ENCODE measurements at regions not wholly inside any gene's neighbourhood (a gene's known extent, or its start where the extent isn't known, plus 50 kb on each side); places are given as distances from the start of the nearest gene placed in this dataset.

DNA sequence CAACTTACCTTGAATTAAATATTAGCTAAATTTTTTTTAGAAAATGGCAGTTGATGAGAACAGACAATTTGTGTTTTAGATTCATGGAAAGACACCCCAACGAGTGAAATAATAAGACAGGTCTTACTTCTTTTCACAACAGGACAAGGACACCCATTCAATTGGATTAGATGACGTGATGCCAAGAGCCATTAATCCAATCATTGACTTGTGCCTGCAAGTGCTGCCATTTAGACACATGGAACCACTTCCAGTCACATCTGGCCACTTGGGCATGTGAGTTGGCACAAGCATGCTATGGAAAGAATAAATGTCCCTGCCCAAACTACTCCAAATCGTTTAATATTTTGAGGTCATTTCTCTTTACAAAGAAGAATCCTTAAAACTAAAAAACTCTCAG lies 1308.8 kb downstream of the ROBO2 start:
- H3K36me3 Mint-ChIP-seq, result no peaks in the 10 kb centered on the region
- H3K27me3 Mint-ChIP-seq, result peaks cover 4% of the 10 kb centered on the region
- no peak overlapping the region for H3K4me3 Mint-ChIP-seq
- H3K27ac Mint-ChIP-seq, result no peak overlapping the region
- no peak for DNase-seq (ENCODE audit: extremely low spot score, unreplicated experiment)
- peaks cover 12% of the 10 kb centered on the region for H3K4me1 Mint-ChIP-seq (ENCODE audit: unreplicated experiment)
- no peak for TF ChIP-seq CTCF (conservative IDR thresholded peaks at IDR 0.05)
- no peaks in the 10 kb centered on the region for H3K9me3 Mint-ChIP-seq

GRCh38 chr3:78349571-78349970 lies 1309.7 kb downstream of the ROBO2 start:
- TF ChIP-seq CTCF (conservative IDR thresholded peaks at IDR 0.05), result no peak
- no peak overlapping the region for H3K27ac Mint-ChIP-seq
- no peaks in the 10 kb centered on the region for H3K36me3 Mint-ChIP-seq
- H3K4me3 Mint-ChIP-seq, result no peak overlapping the region
- no peaks in the 10 kb centered on the region for H3K9me3 Mint-ChIP-seq
- peaks cover 12% of the 10 kb centered on the region for H3K4me1 Mint-ChIP-seq (ENCODE audit: unreplicated experiment)
- DNase-seq (ENCODE audit: extremely low spot score, unreplicated experiment), result no peak
- peaks cover 4% of the 10 kb centered on the region for H3K27me3 Mint-ChIP-seq

DNA sequence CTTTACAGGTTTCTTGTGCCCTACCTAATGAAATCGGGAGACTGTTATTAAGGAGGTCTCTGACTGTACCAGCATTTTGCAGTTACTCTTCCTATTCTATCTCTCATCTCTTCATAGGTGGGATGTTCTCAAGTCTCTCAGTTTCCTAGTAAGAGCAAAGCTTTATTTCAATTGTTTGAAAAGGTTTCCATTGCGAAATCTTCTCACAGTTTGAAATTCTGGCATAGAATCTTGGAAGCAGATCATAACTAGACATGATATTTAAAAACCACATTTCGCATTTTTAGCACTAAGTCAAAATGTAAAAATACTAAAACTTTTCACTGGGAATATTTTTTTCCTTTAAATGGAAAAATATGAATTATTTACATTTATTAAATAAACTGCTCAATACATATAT lies 1311.4 kb downstream of the ROBO2 start:
- no peak overlapping the region for H3K27ac Mint-ChIP-seq
- H3K27me3 Mint-ChIP-seq, result no peaks in the 10 kb centered on the region
- no peak for DNase-seq (ENCODE audit: extremely low spot score, unreplicated experiment)
- H3K36me3 Mint-ChIP-seq, result no peaks in the 10 kb centered on the region
- no peak for TF ChIP-seq CTCF (conservative IDR thresholded peaks at IDR 0.05)
- H3K9me3 Mint-ChIP-seq, result no peaks in the 10 kb centered on the region
- no peak overlapping the region for H3K4me3 Mint-ChIP-seq
- peaks cover 12% of the 10 kb centered on the region for H3K4me1 Mint-ChIP-seq (ENCODE audit: unreplicated experiment)

- H3K36me3 Mint-ChIP-seq, result no peaks in the 10 kb centered on the region
- no peak overlapping the region for H3K27ac Mint-ChIP-seq
- H3K27me3 Mint-ChIP-seq, result no peaks in the 10 kb centered on the region
Observed at GRCh38 chr3:78353231-78353630, 1313.3 kb downstream of the ROBO2 start.

GRCh38 chr3:78360849-78361248 lies 1321.0 kb downstream of the ROBO2 start:
- no peaks in the 10 kb centered on the region for H3K4me1 Mint-ChIP-seq (ENCODE audit: unreplicated experiment)
- H3K27ac Mint-ChIP-seq, result no peak overlapping the region
- no peaks in the 10 kb centered on the region for H3K36me3 Mint-ChIP-seq
- H3K9me3 Mint-ChIP-seq, result no peaks in the 10 kb centered on the region
- TF ChIP-seq CTCF (conservative IDR thresholded peaks at IDR 0.05), result no peak
- H3K4me3 Mint-ChIP-seq, result no peak overlapping the region
- no peaks in the 10 kb centered on the region for H3K27me3 Mint-ChIP-seq
- DNase-seq (ENCODE audit: extremely low spot score, unreplicated experiment), result no peak

More at GRCh38 chr3:78353231-78353630, 1313.3 kb downstream of the ROBO2 start:
- no peak for DNase-seq (ENCODE audit: extremely low spot score, unreplicated experiment)
- H3K4me1 Mint-ChIP-seq (ENCODE audit: unreplicated experiment), result peaks cover 12% of the 10 kb centered on the region
- no peak overlapping the region for H3K4me3 Mint-ChIP-seq
- no peak for TF ChIP-seq CTCF (conservative IDR thresholded peaks at IDR 0.05)
- no peaks in the 10 kb centered on the region for H3K9me3 Mint-ChIP-seq
